AG09309 (cell line): ENCODE measurements at regions not wholly inside any gene's neighbourhood (a gene's known extent, or its start where the extent isn't known, plus 50 kb on each side); places are given as distances from the start of the nearest gene placed in this dataset.

Experiments
- DNase-seq: peaks from one replicate; pipeline ENCODE4 v3.0.0-alpha.2; 2010; ENCODE audit warnings: low read depth
- H3K4me3 ChIP-seq: 2 replicates; pipeline ENCODE4 v1.5.1; 2011; ENCODE audit warnings: mild to moderate bottlenecking, low read depth, low read length, moderate library complexity; ENCODE audit not compliant: control insufficient read depth
- CTCF ChIP-seq: IDR thresholded peaks from 2 replicates; pipeline ENCODE4 v1.5.1; 2011; ENCODE audit warnings: mild to moderate bottlenecking, low read depth, low read length, inconsistent platforms; ENCODE audit not compliant: insufficient read depth, control insufficient read depth; ENCODE audit errors: missing control alignments

DNA sequence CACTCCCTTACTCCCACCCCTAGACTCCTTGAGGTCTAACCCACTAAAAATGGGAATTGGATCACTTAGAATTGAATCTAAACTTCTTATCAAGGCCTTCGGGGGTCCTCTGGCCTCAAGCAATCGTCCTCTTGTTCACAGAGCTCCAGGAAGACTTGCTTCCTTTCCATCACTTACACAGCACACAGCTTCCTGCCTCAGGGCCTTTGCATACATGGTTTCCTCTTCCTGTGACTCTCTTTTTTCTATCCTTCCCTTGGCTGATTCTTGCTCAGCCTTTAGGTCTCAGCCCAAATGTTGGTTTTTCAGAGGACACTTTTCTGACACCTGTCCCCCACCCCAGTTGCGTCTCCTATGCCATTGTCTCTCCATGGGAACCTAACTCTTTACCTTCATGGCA lies 50.0 kb upstream of the ALDH1B1 start:
- DNase-seq, result no peak
- no peak overlapping the region for H3K4me3 ChIP-seq
- TF ChIP-seq CTCF, result no peak

GRCh38 chr9:38342096-38342495 lies 50.4 kb upstream of the ALDH1B1 start:
- TF ChIP-seq CTCF, result no peak
- H3K4me3 ChIP-seq, result no peak overlapping the region
- DNase-seq, result no peak

- no peak for TF ChIP-seq CTCF
- peak; percentile 59 for DNase-seq
- no peak overlapping the region for H3K4me3 ChIP-seq
These were observed 53.0 kb upstream of the ALDH1B1 start for GRCh38 chr9:38339496-38339895.

- TF ChIP-seq CTCF, result no peak
- peak; percentile 33 for DNase-seq
- H3K4me3 ChIP-seq, result no peak overlapping the region
These were observed 53.4 kb upstream of the ALDH1B1 start for GRCh38 chr9:38339087-38339486.

- no peak for TF ChIP-seq CTCF
- DNase-seq, result no peak
- H3K4me3 ChIP-seq, result no peak overlapping the region
These were observed 54.0 kb upstream of the ALDH1B1 start for GRCh38 chr9:38338342-38339018.

DNA sequence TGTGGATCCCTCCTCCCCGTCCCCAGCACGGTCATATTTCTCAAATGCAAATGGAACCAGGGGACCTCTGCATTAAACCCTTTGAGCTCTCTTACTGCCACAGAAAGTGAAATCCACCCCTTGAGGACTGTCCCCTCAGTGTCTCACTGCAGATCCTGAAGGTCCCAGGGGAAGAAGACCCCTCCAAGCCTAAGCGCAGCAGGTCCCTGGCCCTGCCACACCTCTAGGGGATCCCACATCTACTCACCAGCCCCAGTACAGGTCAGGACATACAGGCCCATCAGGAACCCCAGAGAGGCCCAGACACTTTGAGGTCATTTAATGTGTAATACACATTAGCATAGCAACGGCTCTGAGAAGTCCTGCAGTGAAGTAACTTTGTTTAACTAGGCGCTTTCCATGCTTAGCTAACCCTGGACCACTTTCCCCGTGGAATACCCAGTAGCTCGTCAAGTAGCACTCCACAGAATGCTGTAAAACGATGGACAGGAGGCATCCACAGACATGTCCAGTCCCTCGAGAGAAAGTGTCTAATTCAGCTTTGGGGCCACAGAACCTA lies 54.7 kb upstream of the ALDH1B1 start:
- no peak for TF ChIP-seq CTCF
- H3K4me3 ChIP-seq, result no peak overlapping the region
- no peak for DNase-seq
